Peyer's patch (tissue), 4 donors: ENCODE measurements at regions not wholly inside any gene's neighbourhood (a gene's known extent, or its start where the extent isn't known, plus 50 kb on each side); places are given as distances from the start of the nearest gene placed in this dataset.
"Not testable (repeated sequence)": the region's sequence is repeated elsewhere in the genome, so short reads cannot be mapped to it uniquely, and the experiment has no call there.

ENCODE experiments used
- CTCF ChIP-seq, 6 experiments: fragments of 450-650 bp in 4 of 6; fragments of 200-600 bp in 2 of 6; sonication (generic) in 1 of 6; IDR thresholded peaks; one replicate each; pipeline ENCODE4 v1.5.1; 2017 to 2019; ENCODE audit warnings: antibody characterized with exemption in 6 of 6, mild to moderate bottlenecking in 3 of 6, moderate library complexity in 1 of 6
- POLR2A ChIP-seq, 2 donors: fragments of 450-650 bp; IDR thresholded peaks; one replicate each; pipeline ENCODE4 v1.5.1; 2017; ENCODE audit warnings: antibody characterized with exemption in 2 of 2, mild to moderate bottlenecking in 2 of 2, moderate library complexity in 2 of 2

- not testable (repeated sequence) for TF ChIP-seq CTCF, POLR2A (IDR thresholded peaks at IDR 0.05)
Measured at GRCh38 chr9:138219249-138219648, 341.7 kb downstream of the CACNA1B start.
